Stimulated activated CD4-positive, alpha-beta T cell treated with anti-CD3 and anti-CD28 coated beads, Interleukin-12 subunit alpha, Interleukin-12 subunit beta, amount 100 ng/mL, for 48 hours (primary cell): ENCODE measurements at regions not wholly inside any gene's neighbourhood (a gene's known extent, or its start where the extent isn't known, plus 50 kb on each side); places are given as distances from the start of the nearest gene placed in this dataset.

Experiments used
- DNase-seq, 3 donors: peaks; one replicate each; pipeline ENCODE4 v3.0.0-alpha.2; 2020; ENCODE audit warnings: low read depth in 2 of 3, low spot score in 1 of 3

GRCh38 chr6:79776076-79776475 is 144.9 kb downstream of the SH3BGRL2 start:
- DNase-seq, result no peak

DNA sequence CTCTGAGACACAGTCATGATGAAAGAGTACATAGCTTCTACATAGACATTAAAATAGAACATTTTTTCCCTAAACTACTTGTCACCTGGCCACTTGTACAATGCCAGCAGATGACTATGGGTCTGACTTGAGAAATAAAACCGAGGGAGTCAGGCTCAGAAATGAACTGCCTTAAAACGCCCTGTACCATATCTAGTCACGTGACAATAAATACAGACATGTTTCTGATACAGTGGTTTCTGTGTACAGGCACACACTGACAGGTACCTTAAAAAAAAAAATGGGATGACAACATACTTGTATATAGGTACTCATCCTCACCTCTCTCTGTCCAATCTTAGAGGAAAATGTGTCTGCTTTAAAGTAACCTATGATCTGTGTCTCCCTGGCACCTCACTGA is 144.1 kb downstream of the SH3BGRL2 start:
- no peak for DNase-seq

DNA sequence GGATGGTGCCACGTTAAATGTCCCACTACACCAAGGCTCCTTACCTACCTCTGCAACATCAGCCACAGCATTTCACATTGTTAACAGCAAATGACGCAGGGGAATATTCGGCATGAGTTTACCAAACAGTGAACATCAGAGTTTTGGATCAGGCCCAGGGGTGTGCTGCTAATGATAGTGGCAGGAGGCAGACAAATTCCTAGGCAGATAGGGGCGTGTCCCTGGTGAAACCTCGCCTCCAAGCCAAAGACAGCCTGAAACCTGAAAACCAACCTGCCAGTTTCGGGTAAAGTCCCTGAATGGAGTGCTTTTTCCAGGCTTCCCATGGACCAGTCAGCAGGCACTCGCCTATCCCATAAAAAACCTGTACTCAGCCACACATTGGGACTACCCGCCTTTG is 133.6 kb downstream of the SH3BGRL2 start:
- no peak for DNase-seq

DNA sequence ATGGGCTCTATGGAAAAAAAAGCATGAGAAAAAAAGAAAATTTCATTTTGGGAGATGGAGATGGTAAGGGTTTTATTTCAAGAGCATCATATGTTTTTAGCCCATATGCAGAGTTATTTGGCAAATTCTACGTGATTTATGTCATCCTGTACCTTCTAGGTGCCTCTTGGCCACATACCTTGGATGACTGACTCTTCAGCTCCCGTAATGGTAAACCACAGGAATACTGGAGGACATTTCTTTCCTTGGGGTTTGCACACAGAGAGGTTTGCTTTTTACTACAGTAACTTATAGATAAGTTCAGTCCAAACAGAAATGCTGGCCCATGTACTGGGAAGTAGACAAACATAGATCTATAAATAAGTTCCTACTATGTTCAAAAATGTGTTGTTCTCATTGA is 132.2 kb downstream of the SH3BGRL2 start:
- no peak for DNase-seq

DNA sequence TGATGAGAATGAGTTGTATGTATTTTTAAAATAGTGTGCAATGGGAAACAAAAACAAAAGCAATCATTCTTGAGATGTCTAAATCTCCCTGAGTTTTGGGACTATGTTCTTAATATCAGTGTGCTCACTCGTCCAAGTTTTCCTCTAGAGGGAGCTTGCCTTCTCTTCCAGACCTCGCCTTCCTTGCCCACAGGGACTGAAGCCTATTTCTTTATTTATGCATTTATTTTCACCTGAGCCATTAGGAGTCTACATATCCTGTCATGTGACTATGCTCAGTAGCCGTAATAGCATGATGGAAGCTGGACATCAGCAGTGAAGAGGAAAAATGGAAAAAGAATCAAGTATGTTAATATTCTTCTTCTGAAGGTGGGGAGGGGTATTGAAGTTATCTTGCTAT is 131.2 kb downstream of the SH3BGRL2 start:
- DNase-seq, result no peak

DNA sequence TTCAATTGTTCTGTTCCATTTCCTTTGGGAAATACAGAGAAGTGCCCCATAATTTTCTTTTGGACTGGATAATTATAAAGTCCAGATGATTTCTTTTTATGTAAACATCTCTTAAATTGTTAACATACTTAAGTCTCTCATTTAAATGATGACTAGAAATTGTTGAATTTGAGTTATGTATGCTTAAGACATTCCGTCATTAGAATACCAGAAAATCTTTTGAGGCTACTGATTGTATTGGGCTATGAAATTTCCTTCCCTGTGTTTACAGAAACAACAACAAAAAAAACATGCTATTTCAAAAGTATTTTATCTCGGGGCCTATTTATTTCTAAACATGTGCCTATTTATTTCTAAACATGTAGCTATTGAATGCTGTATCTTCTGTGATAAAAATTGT is 125.4 kb downstream of the SH3BGRL2 start:
- DNase-seq, result no peak

GRCh38 chr6:79755967-79756366 is 124.8 kb downstream of the SH3BGRL2 start:
- DNase-seq, result no peak
